Kidney tubule cell (primary cell): ENCODE measurements at regions not wholly inside any gene's neighbourhood (a gene's known extent, or its start where the extent isn't known, plus 50 kb on each side); places are given as distances from the start of the nearest gene placed in this dataset.

ENCODE experiments used
- DNase-seq: peaks from one replicate; pipeline ENCODE4 v3.0.0-alpha.2; 2018; ENCODE audit warnings: low spot score

DNA sequence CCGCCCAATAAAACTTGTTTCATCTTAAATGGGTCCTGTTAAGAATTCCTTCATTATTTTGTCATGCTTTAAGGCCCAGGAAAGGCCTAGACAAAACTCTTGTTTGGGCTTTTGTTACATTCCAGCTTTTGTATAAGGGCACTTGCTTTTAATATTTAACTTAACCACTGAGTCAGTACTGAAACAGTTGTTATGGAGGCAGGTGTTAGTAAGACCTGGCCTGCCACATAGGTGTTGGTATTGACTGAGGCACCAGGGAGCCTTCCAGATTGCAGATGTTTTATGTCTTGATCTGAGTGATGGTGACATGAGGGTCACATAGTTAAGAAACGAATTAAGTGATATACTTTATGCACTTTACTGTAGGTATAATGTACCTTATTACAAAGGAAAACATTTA lies 274.9 kb upstream of the TGFBR2 start:
- DNase-seq: peak; percentile 88

DNA sequence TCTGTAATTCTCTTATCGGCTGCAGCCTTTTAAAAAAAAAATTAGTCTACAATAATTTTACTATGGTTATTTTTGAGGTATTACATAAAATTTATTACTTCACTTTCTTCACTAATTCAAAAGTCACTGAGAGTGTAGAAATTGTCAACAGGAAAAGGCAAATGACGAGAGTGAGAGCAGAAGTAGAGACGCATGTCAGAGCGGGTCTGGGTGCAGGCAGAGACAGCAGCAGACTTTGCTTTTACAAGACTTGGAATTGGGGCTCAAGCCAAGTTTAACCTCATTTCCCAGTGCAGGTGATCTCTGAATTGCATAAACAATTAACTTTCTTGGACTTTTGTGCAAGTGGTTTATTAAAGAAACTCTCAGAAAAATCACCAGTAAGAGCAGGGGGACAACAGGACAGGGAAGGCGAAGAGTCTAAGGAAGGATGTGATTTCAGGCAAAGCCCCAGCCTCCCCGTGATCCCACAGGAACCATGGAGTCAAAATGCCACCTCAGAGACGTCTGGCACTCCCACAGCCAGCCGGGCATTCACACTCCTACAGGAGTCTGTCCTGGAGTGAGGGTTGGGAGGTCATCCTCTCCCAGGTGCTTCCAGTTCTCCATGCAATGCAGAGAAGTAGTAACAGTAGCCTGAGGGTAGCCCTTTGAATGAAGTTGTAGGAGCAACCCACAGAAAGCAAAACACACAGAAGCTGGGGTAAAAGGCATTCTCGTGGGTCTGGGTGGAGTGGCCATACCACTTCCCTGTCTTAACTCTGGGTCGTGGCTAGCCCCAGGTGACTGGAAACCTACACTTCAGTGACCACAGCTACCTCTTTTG lies 274.0 kb upstream of the TGFBR2 start:
- peak; percentile 27 for DNase-seq

DNA sequence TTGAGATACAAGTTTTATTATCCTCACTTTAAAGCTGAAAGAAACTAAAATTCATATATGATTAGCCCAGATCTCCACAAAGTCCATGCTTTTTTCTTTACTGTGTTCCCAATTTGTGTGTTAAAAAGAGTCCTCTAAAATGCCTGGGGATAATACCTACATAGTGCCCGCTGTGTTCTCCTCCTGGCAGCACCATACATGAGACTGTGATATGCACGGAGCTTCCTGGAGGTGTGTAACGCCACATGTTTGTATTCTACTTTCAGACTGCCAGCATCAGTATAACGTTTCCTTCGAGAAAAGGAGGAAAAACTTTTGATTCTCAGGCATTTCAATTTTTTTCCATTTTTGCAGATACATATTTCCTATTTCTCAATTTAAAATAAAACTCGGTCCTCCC lies 273.3 kb upstream of the TGFBR2 start:
- no peak for DNase-seq

DNA sequence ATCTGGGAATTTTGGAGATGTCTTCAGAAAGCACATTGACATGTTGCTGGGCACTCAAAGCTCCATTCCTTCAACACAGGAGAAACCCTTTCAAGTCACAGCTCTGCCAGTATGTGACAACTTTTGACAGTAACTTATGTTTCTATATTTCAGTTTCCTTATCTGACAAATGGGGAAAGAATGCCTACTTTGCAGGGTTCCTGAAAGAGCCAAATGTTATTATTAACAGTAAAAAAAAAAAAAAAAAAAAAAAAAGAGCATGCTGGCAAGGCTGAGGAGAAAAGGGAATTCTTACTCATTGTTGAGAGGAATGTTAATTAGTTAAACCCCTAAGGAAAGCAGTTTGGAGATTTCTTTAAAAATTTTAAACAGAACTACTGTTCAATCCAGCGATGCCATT lies 272.5 kb upstream of the TGFBR2 start:
- DNase-seq: peak; percentile 25

DNA sequence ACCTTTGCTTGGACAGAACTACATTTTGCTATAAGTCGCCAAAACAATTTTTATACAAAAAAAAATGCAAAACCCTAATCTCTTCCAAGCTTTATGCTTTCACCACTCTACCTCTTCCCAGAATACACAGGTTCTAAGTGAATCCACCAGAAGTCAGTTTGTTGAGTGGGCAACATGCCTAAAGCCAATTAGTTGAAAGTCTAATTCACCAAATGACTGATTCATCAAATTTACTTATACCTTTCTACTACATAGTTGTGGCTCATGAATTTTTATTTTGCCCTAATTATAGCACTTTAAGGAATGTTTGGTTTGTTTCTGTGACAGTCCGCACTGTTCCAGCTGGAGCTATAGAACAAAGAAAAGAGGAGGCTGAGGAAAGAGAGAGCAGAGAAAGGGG lies 265.9 kb upstream of the TGFBR2 start:
- no peak for DNase-seq

DNA sequence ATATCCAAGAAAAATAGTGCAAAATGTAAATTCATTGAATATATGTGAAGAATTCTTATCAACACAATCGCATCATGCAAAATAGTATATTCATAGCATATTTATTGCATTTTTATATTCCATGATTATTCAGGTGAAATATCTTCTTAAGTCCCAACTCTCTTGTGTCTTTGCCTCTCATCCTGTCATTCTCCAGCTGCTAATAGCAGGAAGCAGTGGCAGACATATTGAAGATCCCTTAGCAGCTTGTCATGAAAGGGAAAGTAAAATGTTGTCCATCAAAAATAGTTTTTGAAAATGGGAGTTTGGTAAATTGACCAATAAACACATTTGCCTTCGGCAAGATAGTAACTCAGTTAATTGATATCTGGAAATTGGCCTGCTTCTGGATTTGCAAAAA lies 265.3 kb upstream of the TGFBR2 start:
- DNase-seq: no peak

DNA sequence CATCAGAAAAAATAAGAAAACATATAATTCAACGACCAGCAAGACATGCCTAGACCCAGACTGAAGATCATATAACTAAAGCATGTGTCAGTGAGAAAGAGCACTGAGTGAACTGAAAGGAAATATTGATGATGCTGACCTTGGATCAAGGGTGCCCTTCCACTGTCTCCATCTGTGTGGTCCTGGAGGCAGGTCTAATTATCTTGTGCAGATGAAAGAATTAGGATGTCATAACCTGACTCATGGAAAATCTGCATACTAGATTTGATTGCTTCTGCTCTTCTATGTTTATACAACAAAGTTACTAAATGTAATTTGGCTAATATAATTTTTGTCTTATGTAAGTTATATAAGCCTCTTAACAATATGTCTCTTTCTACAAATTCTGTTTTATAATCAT lies 264.6 kb upstream of the TGFBR2 start:
- DNase-seq: no peak

DNA sequence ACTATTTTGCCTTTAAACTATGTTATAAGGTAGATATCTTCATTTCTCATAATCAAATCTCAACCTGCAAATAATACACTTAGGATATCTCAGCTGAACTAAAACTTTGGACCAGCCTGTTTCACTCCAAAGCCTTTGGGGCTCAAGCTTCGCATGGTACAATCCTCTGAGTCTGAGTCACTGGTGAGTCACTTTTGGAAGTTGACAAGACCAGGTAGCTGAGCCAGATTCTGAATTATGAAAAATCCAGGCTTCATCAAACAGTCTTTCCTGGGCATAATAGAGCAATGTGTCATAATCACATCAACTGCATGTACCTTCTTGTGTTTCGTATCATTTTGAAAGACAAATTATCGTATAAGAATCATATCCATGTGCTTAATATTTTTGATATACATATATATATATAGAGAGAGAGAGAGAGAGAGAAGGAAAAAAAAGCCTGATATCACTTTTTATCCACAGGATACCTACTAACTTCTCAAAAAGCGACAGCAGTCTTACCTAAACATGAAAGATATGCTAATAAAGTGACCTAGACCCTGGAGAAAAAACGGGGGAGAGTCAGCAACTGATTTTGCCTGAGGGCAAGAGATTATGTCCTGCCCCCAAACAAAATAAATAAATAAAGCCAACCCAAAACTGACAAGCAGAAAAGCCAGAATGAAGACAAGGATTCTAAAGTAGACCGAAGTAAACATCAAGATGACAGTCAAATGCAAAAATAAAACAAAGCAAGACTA lies 263.9 kb upstream of the TGFBR2 start:
- DNase-seq: peak; percentile 93

DNA sequence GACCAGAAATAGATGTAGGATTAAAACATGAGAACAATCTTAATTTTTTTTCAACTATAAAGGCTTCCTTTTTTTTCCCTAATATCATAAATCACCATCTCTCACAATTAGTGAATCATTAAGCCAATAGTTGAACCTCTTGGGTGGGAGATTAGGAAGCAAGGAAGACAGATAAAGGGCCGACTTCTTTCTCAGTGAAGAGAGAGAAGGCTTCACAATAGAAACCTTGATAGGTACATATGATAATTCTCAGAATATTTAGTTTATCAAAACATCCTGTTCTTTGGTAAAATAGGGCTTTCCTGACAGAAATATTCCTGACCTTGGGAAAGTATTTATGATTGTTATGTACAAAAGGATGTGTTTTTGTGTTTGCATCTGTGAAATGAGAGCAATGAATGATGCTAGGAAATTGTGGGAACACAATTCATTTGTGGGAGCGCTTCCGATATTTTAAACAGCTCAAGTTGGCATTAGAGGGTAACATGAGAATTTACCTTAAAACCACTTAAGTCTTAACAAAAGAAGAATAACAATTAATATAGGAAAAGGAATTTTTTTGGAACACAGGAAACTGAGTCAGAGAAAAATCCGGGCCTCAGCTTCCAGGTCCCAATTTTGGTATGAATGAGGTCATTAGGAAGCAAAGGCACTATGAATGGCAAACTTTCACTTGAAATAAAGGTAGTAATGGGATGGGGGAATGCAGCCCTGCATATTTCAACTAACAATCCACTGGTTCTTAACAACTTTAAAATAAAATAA lies 263.2 kb upstream of the TGFBR2 start:
- DNase-seq: no peak

DNA sequence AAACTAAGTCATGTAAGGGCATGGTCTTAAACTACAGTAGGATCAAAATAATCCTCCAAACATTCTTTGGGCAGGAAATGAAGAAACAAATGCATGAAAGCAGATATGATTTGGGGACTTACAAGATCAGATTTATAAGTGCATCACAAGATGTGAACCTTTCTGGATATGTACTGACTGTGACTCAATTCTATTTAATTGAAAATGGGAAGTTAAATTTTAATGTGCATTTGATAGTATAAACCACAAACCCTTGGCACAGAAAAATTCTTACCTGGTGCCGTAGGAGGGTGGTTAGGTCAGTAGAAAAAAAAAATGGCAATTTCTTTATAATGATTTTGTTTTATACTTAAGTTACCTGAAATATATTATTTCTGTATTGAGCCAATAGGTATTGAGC lies 262.5 kb upstream of the TGFBR2 start:
- peak; percentile 66 for DNase-seq

DNA sequence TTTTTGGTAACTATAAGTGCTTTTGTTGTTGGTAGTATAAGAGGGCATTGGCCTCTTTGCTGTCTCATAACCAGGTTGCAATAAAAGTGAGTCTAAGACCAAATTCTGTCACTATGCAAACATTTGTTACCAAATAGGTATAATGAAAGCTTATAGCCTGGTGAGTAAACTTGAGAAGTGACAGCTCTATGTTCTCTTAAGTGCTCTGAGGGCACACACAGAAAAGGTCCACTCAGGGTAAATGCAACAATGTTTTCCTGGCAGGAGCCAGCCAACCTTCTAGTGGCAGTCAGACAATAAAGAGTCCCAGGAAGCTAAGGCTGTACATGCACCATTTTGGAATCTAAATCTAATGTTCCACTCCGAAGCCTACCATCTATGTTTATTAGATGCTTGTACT lies 262.1 kb upstream of the TGFBR2 start:
- DNase-seq: peak; percentile 63

DNA sequence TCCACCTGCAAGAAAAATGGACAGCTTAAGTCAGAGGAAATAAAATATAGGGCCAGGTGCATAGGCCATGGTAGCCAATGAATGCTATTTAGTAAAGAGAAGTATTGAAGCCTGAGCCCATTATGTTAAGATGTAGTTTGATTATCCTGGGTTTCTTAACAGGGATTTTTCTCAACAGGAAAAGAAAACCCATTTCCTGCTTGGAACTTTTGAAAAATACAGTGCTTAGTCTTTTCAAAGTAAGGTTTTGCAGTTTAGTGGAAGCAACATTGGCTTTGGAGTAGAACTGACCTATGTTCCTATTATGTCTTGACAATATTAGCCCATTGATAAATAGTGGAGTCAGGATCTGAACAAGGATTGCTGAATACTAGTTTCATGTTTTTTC lies 259.5 kb upstream of the TGFBR2 start:
- no peak for DNase-seq

DNA sequence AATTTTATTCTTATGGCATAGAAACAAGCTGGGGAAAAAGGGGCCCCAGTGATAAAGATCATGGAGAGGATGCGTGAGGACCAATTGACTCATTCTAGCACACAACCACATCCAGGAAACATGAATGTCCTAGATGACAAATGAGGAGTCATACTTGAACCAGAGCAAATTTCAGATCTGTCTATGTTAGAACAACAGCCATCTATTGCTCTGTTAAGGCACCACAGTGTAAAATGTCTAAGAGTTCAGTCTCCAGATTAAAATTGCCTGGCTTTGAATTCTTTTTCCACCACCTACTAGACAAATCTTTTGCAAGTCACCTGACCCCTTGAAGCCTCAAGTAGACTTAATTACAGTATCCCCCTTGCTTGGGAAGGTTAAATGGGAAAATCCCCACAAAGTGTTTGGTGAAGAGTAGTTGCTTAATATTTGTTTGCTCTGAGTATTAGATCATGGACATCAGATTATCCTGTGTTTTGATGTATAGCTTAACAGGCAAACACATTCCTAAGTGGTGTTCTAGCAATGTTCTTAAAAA lies 258.7 kb upstream of the TGFBR2 start:
- peak; percentile 92 for DNase-seq

DNA sequence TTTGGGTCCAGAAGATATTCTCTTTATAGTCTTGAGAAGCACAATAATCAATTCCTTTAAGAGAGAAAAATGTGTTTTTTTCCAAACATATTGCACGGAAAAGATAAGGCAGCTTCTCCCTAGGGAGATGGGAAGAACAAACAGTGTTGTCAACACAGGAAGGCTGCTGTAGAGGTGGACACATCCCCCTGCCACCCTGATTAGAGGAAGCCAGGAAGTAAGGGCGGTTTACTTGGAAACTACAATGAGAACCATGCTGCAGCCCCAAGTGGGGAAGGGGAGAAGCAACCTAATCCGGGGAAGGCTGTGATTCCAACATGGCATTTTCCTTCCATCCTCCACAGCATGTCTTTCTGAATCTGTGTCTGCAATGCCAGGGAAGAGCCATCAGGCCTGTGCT lies 256.9 kb upstream of the TGFBR2 start:
- DNase-seq: no peak

DNA sequence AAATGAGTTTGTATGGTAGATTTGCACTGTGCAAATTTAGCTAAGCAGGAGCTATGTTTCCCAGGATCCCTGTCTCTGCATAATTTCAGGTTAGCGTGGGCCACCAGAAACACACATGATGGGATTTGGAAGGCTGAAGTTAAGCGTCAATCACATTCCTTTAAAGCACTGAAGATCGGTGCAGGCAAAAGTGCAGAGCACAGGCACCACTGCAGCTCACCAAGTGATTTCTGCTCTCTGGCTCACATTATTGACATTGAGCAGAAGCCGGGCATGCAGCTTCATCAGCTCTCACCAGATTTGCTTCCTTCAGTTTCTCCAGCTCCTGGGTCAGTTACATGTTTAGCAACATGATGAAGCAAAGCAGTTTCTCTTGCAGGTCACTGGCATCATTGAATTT lies 256.4 kb upstream of the TGFBR2 start:
- DNase-seq: no peak

DNA sequence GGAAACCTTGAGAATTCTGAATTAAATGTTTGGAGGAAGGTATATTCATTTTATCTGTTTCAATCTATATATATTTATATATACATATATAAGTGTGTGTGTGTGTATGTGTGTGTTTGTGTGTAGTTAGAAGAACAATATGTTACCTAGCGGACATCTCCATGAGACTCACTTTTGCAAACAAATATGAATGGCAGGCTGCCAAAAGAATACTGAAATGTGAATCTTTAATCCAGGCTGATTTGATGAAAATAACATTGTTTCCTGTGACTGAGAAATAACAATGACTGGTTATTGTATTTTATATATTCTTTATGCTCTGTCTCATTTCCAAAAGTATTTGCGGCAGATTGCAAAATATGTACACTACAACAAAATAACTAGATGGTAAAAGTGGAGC lies 255.5 kb upstream of the TGFBR2 start:
- no peak for DNase-seq

DNA sequence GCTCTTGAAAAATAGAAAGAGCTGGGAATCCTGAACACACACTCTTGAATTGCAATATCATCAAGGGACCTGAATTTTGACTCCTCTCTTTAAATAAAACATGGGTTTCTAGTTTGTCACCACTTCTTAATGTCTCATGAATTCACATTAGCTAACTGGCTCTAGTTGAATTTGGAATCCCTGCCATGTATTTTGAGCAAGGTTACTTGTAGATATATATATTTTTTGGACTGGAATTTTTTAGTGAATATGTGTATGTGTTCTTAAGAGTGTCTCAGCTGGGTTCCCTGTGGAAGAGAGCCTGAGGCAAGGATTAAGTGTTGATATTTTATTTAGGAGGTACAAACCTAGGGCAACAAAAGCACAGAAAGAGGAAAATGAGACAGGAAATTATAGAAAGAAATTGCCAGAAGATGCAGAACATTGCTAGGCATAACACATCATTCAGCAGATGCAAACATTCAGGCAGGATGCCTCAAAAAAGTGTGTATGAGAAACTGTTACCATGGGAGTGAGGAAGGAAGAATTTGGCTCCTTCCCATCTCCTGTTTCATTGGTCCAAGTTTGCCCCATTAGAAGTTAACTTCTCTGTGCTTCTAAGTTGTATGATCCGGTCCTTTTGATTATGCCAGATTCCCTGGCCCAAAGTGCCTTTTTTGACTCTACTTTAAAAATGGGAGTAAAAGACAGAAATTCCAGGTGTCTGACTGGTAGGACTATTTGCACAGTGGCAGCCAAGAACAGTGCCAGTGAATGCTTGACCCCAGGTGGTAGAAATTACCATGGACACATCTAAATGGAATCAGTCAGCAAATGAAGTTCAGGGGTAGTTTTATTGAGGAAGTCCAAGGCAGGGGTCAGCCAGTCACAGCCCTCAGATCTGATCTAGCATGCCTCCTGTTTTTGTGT lies 253.7 kb upstream of the TGFBR2 start:
- no peak for DNase-seq

DNA sequence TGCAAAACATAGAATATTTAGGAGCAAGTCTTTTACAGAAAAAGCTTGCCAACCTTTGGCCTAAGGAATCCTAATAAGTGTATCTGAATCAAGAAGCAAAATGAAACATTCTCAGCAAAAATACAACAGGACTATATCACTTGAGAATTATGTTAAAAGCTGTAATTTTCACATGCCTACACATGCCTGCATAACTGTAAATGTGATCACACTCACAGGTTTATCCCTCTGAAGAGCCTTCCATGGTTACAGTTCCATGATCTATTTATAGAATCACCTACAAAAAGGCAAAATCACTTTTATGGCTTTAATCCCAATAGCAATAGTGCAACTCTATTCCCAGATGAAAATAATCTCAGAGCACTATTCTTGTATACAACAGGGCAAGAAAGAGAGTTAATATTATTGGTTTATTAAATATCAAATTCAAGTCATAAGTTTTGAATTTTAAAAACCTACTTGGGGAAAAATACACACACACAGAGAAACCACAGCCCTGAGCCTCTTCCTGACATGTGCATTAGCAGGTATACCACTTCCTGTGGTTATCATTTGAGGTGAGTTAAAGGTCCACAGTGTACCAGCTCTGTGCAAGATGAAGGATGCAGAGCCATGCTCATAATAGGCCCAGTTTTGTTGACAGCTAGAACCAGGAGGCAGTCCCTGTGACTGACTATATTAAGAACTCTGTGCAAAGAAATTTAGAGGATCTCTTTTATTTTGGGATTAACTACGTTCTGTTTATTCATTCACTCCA lies 252.5 kb upstream of the TGFBR2 start:
- peak; percentile 28 for DNase-seq

DNA sequence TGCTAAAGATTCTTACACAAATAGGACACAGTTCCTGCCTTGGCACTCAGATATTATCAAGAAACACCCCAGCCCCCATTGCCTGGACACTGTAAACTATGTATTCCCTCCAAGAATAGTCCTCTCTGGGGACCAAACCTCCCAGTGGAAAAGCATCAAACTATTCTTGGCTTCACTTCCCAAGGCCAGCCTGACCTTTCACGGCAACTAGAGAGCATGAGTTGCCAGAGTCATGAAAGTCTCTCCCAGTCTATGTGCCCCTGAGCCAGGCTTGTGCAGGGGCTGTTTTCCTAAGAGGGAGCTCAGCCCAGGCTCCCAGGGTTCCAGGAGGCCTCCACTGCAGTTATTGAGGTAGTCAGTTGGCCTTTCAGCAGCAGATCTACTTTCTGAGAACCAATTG lies 251.9 kb upstream of the TGFBR2 start:
- DNase-seq: no peak

DNA sequence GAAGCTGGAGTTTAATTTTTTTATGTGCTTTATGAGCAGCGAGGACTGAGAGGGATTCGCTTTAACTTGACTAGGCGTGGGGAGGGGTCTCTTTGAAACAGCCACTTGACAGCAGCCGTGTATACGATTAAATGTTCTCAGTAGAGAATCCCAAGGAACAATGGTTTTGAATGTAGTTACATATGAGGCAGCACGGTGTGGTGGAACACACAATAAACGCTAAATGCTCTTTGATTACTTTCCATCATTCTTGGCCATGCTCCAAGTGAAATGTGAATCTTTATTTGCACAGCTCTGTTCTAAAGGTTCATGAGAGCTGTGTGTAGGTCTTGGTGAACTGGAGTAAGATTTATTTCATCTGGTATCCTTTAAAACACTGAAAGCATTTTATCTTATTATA lies 251.4 kb upstream of the TGFBR2 start:
- no peak for DNase-seq

DNA sequence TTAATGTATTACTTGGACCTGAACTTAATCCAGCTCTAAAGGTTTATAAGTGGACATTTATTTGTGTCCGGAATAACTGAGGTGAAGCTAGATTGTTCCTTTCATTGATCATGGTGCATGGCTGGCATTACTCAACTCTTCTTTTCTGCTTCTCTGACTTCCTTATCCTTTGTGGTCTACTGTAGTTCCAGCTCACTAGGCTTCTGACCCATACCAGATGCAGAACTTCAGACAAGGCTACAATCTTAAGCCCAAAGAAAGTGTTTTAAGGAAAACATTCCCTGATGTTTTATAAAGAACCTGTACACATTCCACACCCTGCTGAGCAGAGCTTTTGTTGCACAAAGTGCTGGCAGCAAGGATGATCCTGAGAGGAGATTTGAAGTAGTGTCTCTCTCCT lies 250.8 kb upstream of the TGFBR2 start:
- peak; percentile 89 for DNase-seq
